PC-9 (cell line): ENCODE measurements at regions not wholly inside any gene's neighbourhood (a gene's known extent, or its start where the extent isn't known, plus 50 kb on each side); places are given as distances from the start of the nearest gene placed in this dataset.
"Not testable (repeated sequence)": the region's sequence is repeated elsewhere in the genome, so short reads cannot be mapped to it uniquely, and the experiment has no call there.

Experiments
- BruUV-seq: library from RNA; stranded (reverse); fragments of 400-500 nt; replicated peaks from 2 replicates; lab custom pipeline; 2021; lab: Mats Ljungman, UMichigan
- CTCF ChIA-PET: fragments of 300-600 bp; sonication (Branson Sonifier 250); formaldehyde crosslinking; loops from one replicate; lab custom pipeline; 2022; ENCODE audit warnings: antibody characterized with exemption; lab: Charles Lee
- POLR2A ChIA-PET: fragments of 300-600 bp; sonication (Branson Sonifier 250); formaldehyde crosslinking; loops from one replicate; lab custom pipeline; 2022; ENCODE audit warnings: antibody characterized with exemption; ENCODE audit not compliant: unreplicated experiment; lab: Charles Lee
- DNase-seq, 2 experiments: peaks; one replicate each; pipeline versions ENCODE4 v3.0.0 to v3.0.0-alpha.2; 2015 to 2022; ENCODE audit warnings: mixed read lengths in 1 of 2
- H2AFZ ChIP-seq: fragments of 200-600 bp; sonication (generic); 2 replicates; pipeline ENCODE4 v1.8.1; 2017; ENCODE audit warnings: antibody characterized with exemption
- H3F3A ChIP-seq: fragments of 200-600 bp; sonication (generic); 2 replicates; pipeline ENCODE4 v1.8.1; 2017; ENCODE audit warnings: antibody characterized with exemption, mild to moderate bottlenecking, low read depth; ENCODE audit not compliant: insufficient read depth
- H3K27ac ChIP-seq: fragments of 200-600 bp; sonication (generic); 2 replicates; pipeline ENCODE4 v1.6.1; 2016; ENCODE audit warnings: mixed run types
- H3K27me3 ChIP-seq: fragments of 200-600 bp; sonication (generic); 2 replicates; pipeline ENCODE4 v1.6.1; 2016; ENCODE audit warnings: low read depth, mixed run types; ENCODE audit not compliant: insufficient read depth
- H3K36me3 ChIP-seq: fragments of 200-600 bp; sonication (generic); 2 replicates; pipeline ENCODE4 v1.6.1; 2016; ENCODE audit warnings: low read depth, mixed run types
- H3K4me1 ChIP-seq: fragments of 200-600 bp; sonication (generic); replicated peaks from 2 replicates; pipeline ENCODE4 v1.6.1; 2016; ENCODE audit warnings: mixed run types; ENCODE audit not compliant: insufficient read depth
- H3K4me2 ChIP-seq: fragments of 200-600 bp; sonication (generic); 2 replicates; pipeline ENCODE4 v1.6.1; 2017; ENCODE audit warnings: mixed run types
- H3K4me3 ChIP-seq: fragments of 200-600 bp; sonication (generic); 2 replicates; pipeline ENCODE4 v1.6.1; 2016; ENCODE audit warnings: mixed run types
- H3K79me2 ChIP-seq: fragments of 200-600 bp; sonication (generic); 2 replicates; pipeline ENCODE4 v1.6.1; 2017; ENCODE audit warnings: low read depth, mixed run types
- H3K9me2 ChIP-seq: fragments of 200-600 bp; sonication (generic); 2 replicates; pipeline ENCODE4 v1.8.1; 2017; ENCODE audit warnings: mild to moderate bottlenecking; ENCODE audit not compliant: insufficient read depth
- H3K9me3 ChIP-seq: fragments of 200-600 bp; sonication (generic); 2 replicates; pipeline ENCODE4 v1.8.1; 2016; ENCODE audit warnings: low read depth; ENCODE audit not compliant: insufficient read depth
- H4K20me1 ChIP-seq: fragments of 200-600 bp; sonication (generic); 2 replicates; pipeline ENCODE4 v1.8.1; 2017; ENCODE audit not compliant: insufficient read depth
- CTCF ChIP-seq: fragments of 200-600 bp; sonication (generic); conservative IDR thresholded peaks from 2 replicates; pipeline ENCODE4 v1.6.1; 2017; ENCODE audit warnings: mixed run types, antibody characterized with exemption, mild to moderate bottlenecking, moderate library complexity
- EZH2 ChIP-seq: fragments of 200-600 bp; sonication (generic); IDR thresholded peaks from 2 replicates; pipeline ENCODE4 v1.8.0; 2017; ENCODE audit warnings: antibody characterized with exemption, low read depth
- intact Hi-C: fragments of 100-400 bp; cut with micrococcal nuclease; formaldehyde crosslinking; loops from one replicate; pipeline ENCODE4 v1.10.0; 2022; ENCODE audit not compliant: unreplicated experiment

GRCh38 chr20:12575352-12576095 is 433.2 kb upstream of the SPTLC3 start:
- Histone ChIP-seq H3K27me3 (no peaks in the 10 kb centered on the region; the same call in 1 of the 2 replicates), H3K4me1 (peaks cover 20% of the 10 kb centered on the region), H3K79me2 (no peaks in the 10 kb centered on the region), H4K20me1 (no peaks in the 10 kb centered on the region), H3K9me2 (no peaks in the 10 kb centered on the region), H3K36me3 (no peaks in the 10 kb centered on the region), H3K27ac (no peak overlapping the region), H3K4me2 (no peak overlapping the region), H2AFZ (no peak overlapping the region), H3F3A (peaks cover 10% of the 10 kb centered on the region; the same call in 1 of the 2 replicates), H3K9me3 (no peaks in the 10 kb centered on the region), H3K4me3 (no peak overlapping the region)
- DNase-seq: no peak
- BruUV-seq: no TSS peak
- TF ChIP-seq CTCF: no peak
- intact Hi-C loops: no loop called here
- CTCF ChIA-PET: no interaction called here
- POLR2A ChIA-PET: no interaction called here

GRCh38 chr20:12577213-12577612 is 431.6 kb upstream of the SPTLC3 start:
- BruUV-seq: no TSS peak
- intact Hi-C loops: no loop called here
- TF ChIP-seq EZH2 (no peak), CTCF (no peak)
- no peak for DNase-seq
- POLR2A ChIA-PET: no interaction called here
- no peaks in the 10 kb centered on the region for H3K79me2 ChIP-seq
- H3K9me3 ChIP-seq: no peaks in the 10 kb centered on the region
- no peak overlapping the region for H3K27ac ChIP-seq
- H2AFZ ChIP-seq: no peak overlapping the region
- no peaks in the 10 kb centered on the region; the same call in 1 of the 2 replicates for H3K27me3 ChIP-seq
- H3K4me2 ChIP-seq: no peak overlapping the region
- H4K20me1 ChIP-seq: no peaks in the 10 kb centered on the region
- peaks cover 10% of the 10 kb centered on the region; the same call in 1 of the 2 replicates for H3F3A ChIP-seq
- no peaks in the 10 kb centered on the region for H3K9me2 ChIP-seq
- H3K36me3 ChIP-seq: no peaks in the 10 kb centered on the region
- no peak overlapping the region for H3K4me3 ChIP-seq
- H3K4me1 ChIP-seq: peaks cover 20% of the 10 kb centered on the region
- CTCF ChIA-PET: no interaction called here

- Histone ChIP-seq H3K27ac (no peak overlapping the region), H3K4me3 (no peak overlapping the region), H2AFZ (no peak overlapping the region), H3K36me3 (no peaks in the 10 kb centered on the region), H3K4me2 (no peak overlapping the region), H3K9me3 (no peaks in the 10 kb centered on the region), H3K27me3 (no peaks in the 10 kb centered on the region; the same call in 1 of the 2 replicates), H3K9me2 (no peaks in the 10 kb centered on the region), H4K20me1 (no peaks in the 10 kb centered on the region), H3K4me1 (no peaks in the 10 kb centered on the region), H3F3A (no peaks in the 10 kb centered on the region), H3K79me2 (no peaks in the 10 kb centered on the region)
- CTCF ChIA-PET: no interaction called here
- POLR2A ChIA-PET: no interaction called here
- TF ChIP-seq EZH2 (no peak), CTCF (no peak)
- no TSS peak for BruUV-seq
- intact Hi-C loops: no loop called here
- DNase-seq: no peak
These were observed 427.0 kb upstream of the SPTLC3 start for GRCh38 chr20:12581644-12582289.

GRCh38 chr20:12582710-12583109 is 426.1 kb upstream of the SPTLC3 start:
- POLR2A ChIA-PET, H3K4me2 ChIP-seq, H4K20me1 ChIP-seq, BruUV-seq, H3K36me3 ChIP-seq, H3K27me3 ChIP-seq, H3K79me2 ChIP-seq, H3K9me2 ChIP-seq, H3K4me3 ChIP-seq, H2AFZ ChIP-seq, H3K27ac ChIP-seq, H3K9me3 ChIP-seq, CTCF ChIA-PET, H3K4me1 ChIP-seq, intact Hi-C loops, DNase-seq, H3F3A ChIP-seq: not testable (repeated sequence)
